Mucosa of descending colon (tissue), 3 donors: ENCODE measurements at regions not wholly inside any gene's neighbourhood (a gene's known extent, or its start where the extent isn't known, plus 50 kb on each side); places are given as distances from the start of the nearest gene placed in this dataset.
"Not testable (repeated sequence)": the region's sequence is repeated elsewhere in the genome, so short reads cannot be mapped to it uniquely, and the experiment has no call there.

Experiments
- ATAC-seq: fragments of 200-7000 bp; cut with Tn5 transposase; one replicate; pipeline ENCODE4 v1.9.1; 2020; ENCODE audit warnings: mild to moderate bottlenecking, moderate library complexity
- DNase-seq, 3 donors: peaks; one replicate each; pipeline ENCODE4 v3.0.0-alpha.2; 2020
- H3K36me3 ChIP-seq: fragments of 200-600 bp; one replicate; pipeline ENCODE4 v1.8.0; 2021; ENCODE audit warnings: low read depth, mild to moderate bottlenecking
- H3K4me1 ChIP-seq: fragments of 200-600 bp; one replicate; pipeline ENCODE4 v1.8.0; 2021; ENCODE audit warnings: low read depth, mild to moderate bottlenecking
- H3K4me3 ChIP-seq: fragments of 200-600 bp; one replicate; pipeline ENCODE4 v1.8.0; 2021; ENCODE audit warnings: mild to moderate bottlenecking
- H3K9me3 ChIP-seq: fragments of 200-600 bp; one replicate; pipeline ENCODE4 v1.8.0; 2021; ENCODE audit warnings: mild to moderate bottlenecking
- CTCF ChIP-seq: fragments of 200-600 bp; IDR thresholded peaks from one replicate; pipeline ENCODE4 v1.8.0; 2022; ENCODE audit warnings: antibody characterized with exemption, mild to moderate bottlenecking
- intact Hi-C, 2 donors: fragments of 100-400 bp; cut with DNase I in 1 of 2; cut with micrococcal nuclease in 1 of 2; formaldehyde crosslinking; loops; one replicate each; pipeline versions ENCODE4 v1.11.0 to v1.11.1; 2022; cut with DNase I, micrococcal nuclease
- donor health status: DM: no; HTN: no; CAD: no; lungs with moderate emphysema.
- donor health status: DM: no; HTN: no; CAD: no.
- donor health status: DM: no; HTN: yes; CAD: no.

GRCh38 chr4:12036450-12036849 lies 607.8 kb upstream of the HS3ST1 start:
- intact Hi-C loops, result no loop called here
- DNase-seq (no peak), ATAC-seq (no peak)
- Histone ChIP-seq H3K4me1 (no peaks in the 10 kb centered on the region), H3K36me3 (no peaks in the 10 kb centered on the region), H3K9me3 (peaks cover 9% of the 10 kb centered on the region), H3K4me3 (no peak overlapping the region)
- no peak for TF ChIP-seq CTCF

- H3K4me1 ChIP-seq, result no peaks in the 10 kb centered on the region
- no peaks in the 10 kb centered on the region for H3K36me3 ChIP-seq
- no peaks in the 10 kb centered on the region for H3K9me3 ChIP-seq
- ATAC-seq (no peak), DNase-seq (no peak)
- intact Hi-C loops, result no loop called here
- TF ChIP-seq CTCF, result no peak
- no peak overlapping the region for H3K4me3 ChIP-seq
Observed at GRCh38 chr4:12028258-12028657, 599.6 kb upstream of the HS3ST1 start.

- intact Hi-C loops, result no loop called here
- H3K36me3 ChIP-seq, result no peaks in the 10 kb centered on the region
- no peaks in the 10 kb centered on the region for H3K9me3 ChIP-seq
- no peak overlapping the region for H3K4me3 ChIP-seq
- DNase-seq (no peak), ATAC-seq (no peak)
- no peak for TF ChIP-seq CTCF
- H3K4me1 ChIP-seq, result no peaks in the 10 kb centered on the region
Observed at GRCh38 chr4:12022409-12022808, 593.7 kb upstream of the HS3ST1 start.

- DNase-seq, result no peak
- no peak for ATAC-seq
- no peak overlapping the region for H3K4me3 ChIP-seq
- peaks cover 15% of the 10 kb centered on the region for H3K9me3 ChIP-seq
- TF ChIP-seq CTCF, result no peak
- no peaks in the 10 kb centered on the region for H3K4me1 ChIP-seq
- intact Hi-C loops, result no loop called here
- no peaks in the 10 kb centered on the region for H3K36me3 ChIP-seq
Observed at GRCh38 chr4:12016729-12017128, 588.0 kb upstream of the HS3ST1 start.

GRCh38 chr4:12005471-12005870 lies 576.8 kb upstream of the HS3ST1 start:
- H3K36me3 ChIP-seq, result no peaks in the 10 kb centered on the region
- no peaks in the 10 kb centered on the region for H3K9me3 ChIP-seq
- DNase-seq, result no peak
- intact Hi-C loops, result no loop called here
- H3K4me1 ChIP-seq, result no peaks in the 10 kb centered on the region
- TF ChIP-seq CTCF, result no peak
- ATAC-seq, result no peak
- no peak overlapping the region for H3K4me3 ChIP-seq

GRCh38 chr4:11996581-11996980 lies 567.9 kb upstream of the HS3ST1 start:
- H3K4me3 ChIP-seq, H3K36me3 ChIP-seq, intact Hi-C loops, H3K4me1 ChIP-seq, DNase-seq, ATAC-seq: not testable (repeated sequence)
- peaks cover 28% of the 10 kb centered on the region for H3K9me3 ChIP-seq
